Stimulated activated naive CD8-positive, alpha-beta T cell treated with anti-CD3 and anti-CD28 coated beads, Interleukin-15, amount 100 ng/mL, for 72 hours (primary cell): ENCODE measurements at regions not wholly inside any gene's neighbourhood (a gene's known extent, or its start where the extent isn't known, plus 50 kb on each side); places are given as distances from the start of the nearest gene placed in this dataset.
A peak's percentile ranks its signal among the peaks of the same experiment; 100 is the strongest.
"Not testable (repeated sequence)": the region's sequence is repeated elsewhere in the genome, so short reads cannot be mapped to it uniquely, and the experiment has no call there.

ENCODE experiments used
- ATAC-seq: fragments of 150-1000 bp; cut with Tn5 transposase; 2 replicates; pipeline ENCODE4 v1.10.0; 2021; ENCODE audit warnings: mild to moderate bottlenecking, moderate library complexity
- DNase-seq, 2 donors: peaks; one replicate each; pipeline ENCODE4 v3.0.0; 2021 to 2022
- H3K27ac Mint-ChIP-seq, 2 donors: one replicate each; pipeline ENCODE4 v1.8.0; 2022; ENCODE audit warnings: mild to moderate bottlenecking in 2 of 2, mixed read lengths in 2 of 2, moderate library complexity in 2 of 2
- H3K27me3 Mint-ChIP-seq: one replicate; pipeline ENCODE4 v1.8.0; 2022; ENCODE audit warnings: mixed read lengths
- H3K4me1 Mint-ChIP-seq: one replicate; pipeline ENCODE4 v1.8.0; 2022; ENCODE audit warnings: mild to moderate bottlenecking, mixed read lengths
- H3K4me3 Mint-ChIP-seq, 2 donors: one replicate each; pipeline ENCODE4 v1.8.0; 2022; ENCODE audit warnings: mild to moderate bottlenecking in 2 of 2, mixed read lengths in 2 of 2, moderate library complexity in 1 of 2
- H3K9me3 Mint-ChIP-seq, 2 donors: one replicate each; pipeline ENCODE4 v1.8.0; 2022; ENCODE audit warnings: mixed read lengths in 2 of 2

- ATAC-seq (no peak), DNase-seq (no peak)
- Mint-ChIP-seq H3K4me3 (no peak overlapping the region), H3K27me3 (no peaks in the 10 kb centered on the region), H3K9me3 (peaks cover 0 to 5% of the 10 kb centered on the region in 2 donors), H3K27ac (no peak overlapping the region), H3K4me1 (no peaks in the 10 kb centered on the region)
Measured at GRCh38 chr4:116215622-116216021, 869.8 kb downstream of the TRAM1L1 start.

GRCh38 chr4:116202524-116202923, 882.9 kb downstream of the TRAM1L1 start:
- no peaks in the 10 kb centered on the region for H3K27me3 Mint-ChIP-seq
- ATAC-seq (no peak), DNase-seq (no peak)
- no peaks in the 10 kb centered on the region for H3K4me1 Mint-ChIP-seq
- H3K9me3 Mint-ChIP-seq = no peaks in the 10 kb centered on the region
- H3K4me3 Mint-ChIP-seq = no peak overlapping the region
- no peak overlapping the region for H3K27ac Mint-ChIP-seq

GRCh38 chr4:116197317-116197809, 888.0 kb downstream of the TRAM1L1 start:
- no peaks in the 10 kb centered on the region for H3K9me3 Mint-ChIP-seq
- no peak overlapping the region for H3K4me3 Mint-ChIP-seq

GRCh38 chr4:116183241-116183640, 902.1 kb downstream of the TRAM1L1 start:
- Mint-ChIP-seq H3K4me1 (no peaks in the 10 kb centered on the region), H3K27ac (peak overlapping the region in 1 of 2 donors; percentile 28), H3K4me3 (no peak overlapping the region), H3K27me3 (no peaks in the 10 kb centered on the region), H3K9me3 (no peaks in the 10 kb centered on the region)
- ATAC-seq (no peak), DNase-seq (no peak)

More at GRCh38 chr4:116197317-116197809, 888.0 kb downstream of the TRAM1L1 start:
- DNase-seq (no peak), ATAC-seq (no peak)
- Mint-ChIP-seq H3K4me1 (no peaks in the 10 kb centered on the region), H3K27me3 (no peaks in the 10 kb centered on the region), H3K27ac (no peak overlapping the region)

- no peak for DNase-seq
- Mint-ChIP-seq H3K4me3 (no peak overlapping the region), H3K4me1 (no peaks in the 10 kb centered on the region), H3K9me3 (no peaks in the 10 kb centered on the region), H3K27ac (no peak overlapping the region), H3K27me3 (no peaks in the 10 kb centered on the region)
- ATAC-seq = no peak
Measured at GRCh38 chr4:116180157-116180601, 905.2 kb downstream of the TRAM1L1 start.

- not testable (repeated sequence) for H3K27ac Mint-ChIP-seq, H3K9me3 Mint-ChIP-seq, H3K4me3 Mint-ChIP-seq, H3K27me3 Mint-ChIP-seq, ATAC-seq, DNase-seq, H3K4me1 Mint-ChIP-seq
Measured at GRCh38 chr4:116151371-116151770, 934.0 kb downstream of the TRAM1L1 start.

- Mint-ChIP-seq H3K9me3 (peaks cover 0 to 5% of the 10 kb centered on the region in 2 donors), H3K27me3 (no peaks in the 10 kb centered on the region), H3K4me3 (no peak overlapping the region), H3K4me1 (no peaks in the 10 kb centered on the region), H3K27ac (no peak overlapping the region)
- no peak for DNase-seq
- no peak for ATAC-seq
Measured at GRCh38 chr4:116150152-116150551, 935.2 kb downstream of the TRAM1L1 start.

- no peak for DNase-seq
- Mint-ChIP-seq H3K27ac (no peak overlapping the region), H3K4me1 (no peaks in the 10 kb centered on the region), H3K27me3 (no peaks in the 10 kb centered on the region), H3K4me3 (no peak overlapping the region), H3K9me3 (peaks cover 0 to 5% of the 10 kb centered on the region in 2 donors)
- no peak for ATAC-seq
Measured at GRCh38 chr4:116143198-116143597, 942.2 kb downstream of the TRAM1L1 start.

- H3K4me3 Mint-ChIP-seq = no peak overlapping the region
Measured at GRCh38 chr4:116132946-116133345, 952.4 kb downstream of the TRAM1L1 start.

GRCh38 chr4:116126794-116127193, 958.6 kb downstream of the TRAM1L1 start:
- no peak for ATAC-seq
- Mint-ChIP-seq H3K27me3 (no peaks in the 10 kb centered on the region), H3K4me1 (no peaks in the 10 kb centered on the region), H3K27ac (no peak overlapping the region), H3K4me3 (no peak overlapping the region), H3K9me3 (peaks cover 4 to 7% of the 10 kb centered on the region in 2 donors)
- DNase-seq = no peak

More at GRCh38 chr4:116132946-116133345, 952.4 kb downstream of the TRAM1L1 start:
- no peaks in the 10 kb centered on the region for H3K27me3 Mint-ChIP-seq
- H3K27ac Mint-ChIP-seq = no peak overlapping the region
- ATAC-seq (no peak), DNase-seq (no peak)
- H3K9me3 Mint-ChIP-seq = peaks cover 4 to 7% of the 10 kb centered on the region in 2 donors
- no peaks in the 10 kb centered on the region for H3K4me1 Mint-ChIP-seq

- H3K27me3 Mint-ChIP-seq = no peaks in the 10 kb centered on the region
Measured at GRCh38 chr4:116122124-116122523, 963.3 kb downstream of the TRAM1L1 start.

GRCh38 chr4:116118221-116118620, 967.2 kb downstream of the TRAM1L1 start:
- Mint-ChIP-seq H3K4me3 (no peak overlapping the region), H3K27me3 (no peaks in the 10 kb centered on the region), H3K27ac (no peak overlapping the region), H3K9me3 (peaks cover 0 to 5% of the 10 kb centered on the region in 2 donors), H3K4me1 (no peaks in the 10 kb centered on the region)
- DNase-seq (no peak), ATAC-seq (no peak)

More at GRCh38 chr4:116122124-116122523, 963.3 kb downstream of the TRAM1L1 start:
- Mint-ChIP-seq H3K4me3 (no peak overlapping the region), H3K4me1 (no peaks in the 10 kb centered on the region), H3K9me3 (peaks cover 0 to 5% of the 10 kb centered on the region in 2 donors), H3K27ac (no peak overlapping the region)
- no peak for ATAC-seq
- no peak for DNase-seq

GRCh38 chr4:116112861-116113260, 972.5 kb downstream of the TRAM1L1 start:
- not testable (repeated sequence) for H3K9me3 Mint-ChIP-seq, DNase-seq, H3K4me3 Mint-ChIP-seq, H3K27ac Mint-ChIP-seq, ATAC-seq, H3K4me1 Mint-ChIP-seq, H3K27me3 Mint-ChIP-seq

- no peaks in the 10 kb centered on the region for H3K9me3 Mint-ChIP-seq
- H3K4me3 Mint-ChIP-seq = no peak overlapping the region
- no peak for ATAC-seq
- no peaks in the 10 kb centered on the region for H3K27me3 Mint-ChIP-seq
- DNase-seq = no peak
- H3K27ac Mint-ChIP-seq = no peak overlapping the region
- no peaks in the 10 kb centered on the region for H3K4me1 Mint-ChIP-seq
Measured at GRCh38 chr4:116110713-116111112, 974.7 kb downstream of the TRAM1L1 start.

GRCh38 chr4:116108606-116109005, 976.8 kb downstream of the TRAM1L1 start:
- DNase-seq (no peak), ATAC-seq (no peak)
- H3K9me3 Mint-ChIP-seq = no peaks in the 10 kb centered on the region
- no peak overlapping the region for H3K4me3 Mint-ChIP-seq
- H3K27ac Mint-ChIP-seq = no peak overlapping the region
- H3K27me3 Mint-ChIP-seq = no peaks in the 10 kb centered on the region
- H3K4me1 Mint-ChIP-seq = no peaks in the 10 kb centered on the region

- ATAC-seq (no peak), DNase-seq (no peak)
- Mint-ChIP-seq H3K9me3 (peaks cover 13 to 17% of the 10 kb centered on the region in 2 donors), H3K4me3 (no peak overlapping the region), H3K27me3 (no peaks in the 10 kb centered on the region), H3K4me1 (no peaks in the 10 kb centered on the region), H3K27ac (no peak overlapping the region)
Measured at GRCh38 chr4:116101321-116101720, 984.1 kb downstream of the TRAM1L1 start.

- ATAC-seq = no peak
- H3K27ac Mint-ChIP-seq = no peak overlapping the region
- no peak for DNase-seq
- no peaks in the 10 kb centered on the region for H3K27me3 Mint-ChIP-seq
- no peak overlapping the region for H3K4me3 Mint-ChIP-seq
- H3K9me3 Mint-ChIP-seq = peaks cover 13 to 17% of the 10 kb centered on the region in 2 donors
- H3K4me1 Mint-ChIP-seq = no peaks in the 10 kb centered on the region
Measured at GRCh38 chr4:116099596-116099995, 985.8 kb downstream of the TRAM1L1 start.
